ENCODE measurements at regions not wholly inside any gene's neighbourhood (a gene's known extent, or its start where the extent isn't known, plus 50 kb on each side); places are given as distances from the start of the nearest gene placed in this dataset.

DNA sequence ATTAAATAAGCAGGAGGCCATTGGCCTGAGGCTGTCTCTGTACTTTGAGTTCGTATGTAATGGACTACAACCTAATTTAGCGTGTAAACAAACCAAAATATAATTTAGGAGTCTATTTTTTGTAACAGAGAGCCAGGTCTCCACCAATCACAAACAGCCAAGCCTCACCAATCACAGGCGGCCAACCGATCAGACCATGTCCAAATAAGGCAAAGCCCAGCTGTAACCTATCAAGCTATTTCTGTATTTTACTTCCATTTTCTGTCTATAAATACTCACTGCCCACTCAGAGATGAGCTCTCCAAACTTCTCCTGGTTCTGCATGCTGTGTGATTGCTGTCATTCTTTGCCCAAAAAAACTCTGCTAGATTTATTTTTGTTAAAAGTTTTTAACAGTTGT is 322.7 kb downstream of the NPIPA8 start:
- Mint-ChIP-seq H3K27me3 (peaks cover 4% of the 10 kb centered on the region), H3K4me1 (peaks cover 3% of the 10 kb centered on the region), H3K36me3 (no peaks in the 10 kb centered on the region), H3K27ac (no peak overlapping the region), H3K4me3 (no peak overlapping the region), H3K9me3 (no peaks in the 10 kb centered on the region)
- ATAC-seq (ENCODE audit: low read depth) (no peak), DNase-seq (ENCODE audit: low spot score in 2 of 2) (no peak)

DNA sequence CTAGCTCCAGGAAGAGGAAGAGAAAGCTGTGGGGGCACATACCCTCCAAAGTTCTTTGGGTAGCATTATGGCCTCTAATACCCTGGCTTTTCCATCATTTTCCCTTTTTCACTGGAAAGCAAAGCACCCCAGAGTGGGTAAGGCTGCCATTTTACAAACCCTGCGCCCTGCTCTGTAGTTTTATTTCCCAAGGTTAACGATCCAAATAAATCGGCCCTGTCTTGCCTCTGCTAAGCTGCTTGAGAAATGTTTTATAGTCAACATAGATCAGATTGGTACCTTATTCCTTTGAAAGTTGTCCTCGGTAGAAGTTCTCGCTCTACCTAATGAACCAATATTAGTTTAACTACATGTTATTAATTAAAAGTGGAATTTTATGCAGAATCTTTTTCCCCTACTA is 328.2 kb downstream of the NPIPA8 start:
- Mint-ChIP-seq H3K27me3 (peaks cover 3% of the 10 kb centered on the region), H3K27ac (no peak overlapping the region), H3K36me3 (no peaks in the 10 kb centered on the region), H3K4me3 (no peak overlapping the region), H3K4me1 (peaks cover 2% of the 10 kb centered on the region), H3K9me3 (no peaks in the 10 kb centered on the region)
- ATAC-seq (ENCODE audit: low read depth) (no peak), DNase-seq (ENCODE audit: low spot score in 2 of 2) (no peak)

DNA sequence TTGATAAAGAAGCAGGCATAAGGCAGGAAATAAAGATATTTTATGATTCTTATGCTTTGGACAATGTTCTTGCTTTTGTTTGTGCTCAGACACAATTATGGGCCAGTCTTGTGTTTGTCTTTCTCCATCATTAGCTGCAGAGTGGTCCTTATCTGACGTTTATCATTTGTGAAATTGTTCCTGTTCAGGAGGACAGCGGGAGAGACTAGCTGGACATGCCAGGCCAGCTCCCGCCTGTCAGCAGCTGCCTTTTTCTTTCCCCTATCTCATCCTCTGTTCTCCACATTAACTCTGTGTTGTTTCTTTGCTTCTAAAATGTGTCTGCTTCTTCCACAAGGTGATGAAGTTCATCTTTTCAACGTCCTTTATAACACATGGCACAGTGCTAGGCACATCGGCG is 333.5 kb downstream of the NPIPA8 start:
- no peak overlapping the region for H3K27ac Mint-ChIP-seq
- no peaks in the 10 kb centered on the region for H3K4me1 Mint-ChIP-seq
- H3K36me3 Mint-ChIP-seq, result no peaks in the 10 kb centered on the region
- H3K9me3 Mint-ChIP-seq, result no peaks in the 10 kb centered on the region
- ATAC-seq (ENCODE audit: low read depth) (no peak), DNase-seq (ENCODE audit: low spot score in 2 of 2) (no peak)
- H3K4me3 Mint-ChIP-seq, result no peak overlapping the region
- H3K27me3 Mint-ChIP-seq, result peaks cover 7% of the 10 kb centered on the region

DNA sequence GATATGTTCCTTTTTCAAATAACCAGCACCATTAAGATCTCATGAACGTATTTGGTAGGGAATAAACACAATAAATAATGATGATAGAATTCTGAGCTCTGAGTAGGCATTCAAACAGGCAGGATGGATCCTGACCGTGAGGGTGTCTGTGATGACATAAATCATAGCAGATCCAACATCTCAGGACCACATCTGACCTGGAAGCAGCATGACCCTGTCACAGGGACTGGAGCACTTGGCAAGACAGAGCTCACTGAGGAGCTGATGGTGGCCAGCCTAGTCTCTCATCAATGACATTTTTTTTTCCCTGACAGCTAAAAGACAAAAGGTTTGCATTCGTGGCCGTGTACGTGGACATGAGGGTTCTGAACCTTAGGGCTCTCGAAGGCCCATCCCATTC is 337.5 kb downstream of the NPIPA8 start:
- Mint-ChIP-seq H3K27ac (no peak overlapping the region), H3K4me3 (no peak overlapping the region), H3K9me3 (no peaks in the 10 kb centered on the region), H3K27me3 (peaks cover 17% of the 10 kb centered on the region), H3K4me1 (no peaks in the 10 kb centered on the region), H3K36me3 (no peaks in the 10 kb centered on the region)
- DNase-seq (ENCODE audit: low spot score in 2 of 2), result no peak
- ATAC-seq (ENCODE audit: low read depth), result no peak

DNA sequence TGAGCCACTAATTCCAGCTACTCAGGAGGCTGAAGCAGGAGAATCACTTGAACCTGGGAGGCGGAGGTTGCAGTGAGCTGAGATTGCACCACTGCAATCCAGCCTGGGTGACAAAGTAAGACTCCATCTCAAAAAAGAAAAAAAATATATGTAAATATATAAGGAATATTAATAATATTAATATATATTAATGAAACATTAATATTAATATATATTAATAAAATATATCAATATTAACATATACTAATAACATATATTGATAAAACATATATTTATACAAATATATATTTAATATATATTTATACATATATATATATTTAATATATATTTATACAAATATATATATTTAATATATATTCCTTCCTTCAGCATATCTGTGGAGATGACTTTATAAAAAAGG is 338.0 kb downstream of the NPIPA8 start:
- Mint-ChIP-seq H3K27ac (no peak overlapping the region), H3K4me3 (no peak overlapping the region), H3K9me3 (no peaks in the 10 kb centered on the region), H3K36me3 (no peaks in the 10 kb centered on the region), H3K4me1 (no peaks in the 10 kb centered on the region), H3K27me3 (peaks cover 18% of the 10 kb centered on the region)
- no peak for DNase-seq (ENCODE audit: low spot score in 2 of 2)
- no peak for ATAC-seq (ENCODE audit: low read depth)

DNA sequence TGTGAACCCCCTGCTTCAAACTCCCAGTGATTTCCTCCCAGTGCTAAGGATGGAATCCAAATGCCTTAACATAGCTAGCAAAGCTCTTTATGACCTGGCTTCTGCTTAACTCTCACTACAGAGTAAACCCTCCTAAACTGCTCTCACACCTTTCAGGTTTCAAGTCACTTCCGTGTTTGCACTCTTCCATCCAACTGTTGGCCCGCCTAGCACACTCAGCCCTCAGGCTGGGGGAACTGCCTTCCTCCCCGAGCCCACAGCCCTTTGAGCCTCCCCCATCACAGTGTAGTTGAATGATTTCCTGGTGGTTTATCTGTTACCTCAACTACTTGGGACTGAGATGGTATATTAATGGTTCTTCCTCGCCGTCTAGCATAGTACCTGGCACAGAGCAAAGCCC is 342.5 kb downstream of the NPIPA8 start:
- H3K27ac Mint-ChIP-seq, result no peak overlapping the region
- no peak overlapping the region for H3K4me3 Mint-ChIP-seq
- DNase-seq (ENCODE audit: low spot score in 2 of 2) (no peak), ATAC-seq (ENCODE audit: low read depth) (no peak)
- H3K9me3 Mint-ChIP-seq, result no peaks in the 10 kb centered on the region
- peaks cover 19% of the 10 kb centered on the region for H3K27me3 Mint-ChIP-seq
- peaks cover 6% of the 10 kb centered on the region for H3K4me1 Mint-ChIP-seq
- no peaks in the 10 kb centered on the region for H3K36me3 Mint-ChIP-seq

DNA sequence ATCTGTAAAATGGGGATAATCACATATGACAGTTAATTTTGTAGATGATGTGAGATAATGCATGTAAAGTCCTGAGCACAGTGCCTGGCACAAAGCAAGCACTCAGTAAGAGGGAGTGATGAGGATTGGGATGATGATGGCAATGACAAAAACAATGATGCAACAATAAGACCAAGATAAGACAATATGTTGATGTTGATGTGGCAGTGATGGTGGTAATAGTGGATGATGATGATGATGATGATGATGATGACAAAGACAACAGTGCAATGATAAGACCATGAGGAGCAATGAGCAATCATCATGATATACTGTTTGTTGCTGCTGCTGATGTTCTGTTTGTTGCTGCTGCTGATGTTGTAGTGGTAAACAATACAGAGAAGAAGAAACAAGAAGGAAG is 344.1 kb downstream of the NPIPA8 start:
- Mint-ChIP-seq H3K27ac (no peak overlapping the region), H3K9me3 (no peaks in the 10 kb centered on the region), H3K4me3 (no peak overlapping the region), H3K4me1 (peaks cover 7% of the 10 kb centered on the region), H3K27me3 (peaks cover 19% of the 10 kb centered on the region), H3K36me3 (no peaks in the 10 kb centered on the region)
- DNase-seq (ENCODE audit: low spot score in 2 of 2) (no peak), ATAC-seq (ENCODE audit: low read depth) (no peak)

DNA sequence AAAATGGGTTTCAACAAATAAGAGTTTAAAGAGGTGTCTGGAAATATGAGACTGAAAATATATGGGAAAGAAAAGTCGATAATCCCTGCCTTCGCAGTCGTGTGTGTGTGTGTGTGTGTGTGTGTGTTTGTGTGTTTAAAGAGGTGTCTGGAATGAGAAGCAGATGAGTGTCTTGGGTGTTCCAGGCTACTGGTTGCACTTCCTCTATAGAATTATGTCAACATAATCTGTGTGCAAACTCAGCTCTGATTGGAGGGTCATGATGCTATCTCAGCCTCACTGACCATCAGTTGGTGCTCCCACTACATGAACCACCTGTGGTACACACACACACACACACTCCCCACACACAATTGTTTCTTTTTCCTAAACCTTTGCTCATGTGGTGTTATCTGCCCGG is 347.3 kb downstream of the NPIPA8 start:
- no peak for DNase-seq (ENCODE audit: low spot score in 2 of 2)
- Mint-ChIP-seq H3K4me3 (no peak overlapping the region), H3K27ac (no peak overlapping the region), H3K27me3 (peaks cover 16% of the 10 kb centered on the region), H3K36me3 (no peaks in the 10 kb centered on the region), H3K9me3 (no peaks in the 10 kb centered on the region), H3K4me1 (peaks cover 7% of the 10 kb centered on the region)
- ATAC-seq (ENCODE audit: low read depth), result no peak

DNA sequence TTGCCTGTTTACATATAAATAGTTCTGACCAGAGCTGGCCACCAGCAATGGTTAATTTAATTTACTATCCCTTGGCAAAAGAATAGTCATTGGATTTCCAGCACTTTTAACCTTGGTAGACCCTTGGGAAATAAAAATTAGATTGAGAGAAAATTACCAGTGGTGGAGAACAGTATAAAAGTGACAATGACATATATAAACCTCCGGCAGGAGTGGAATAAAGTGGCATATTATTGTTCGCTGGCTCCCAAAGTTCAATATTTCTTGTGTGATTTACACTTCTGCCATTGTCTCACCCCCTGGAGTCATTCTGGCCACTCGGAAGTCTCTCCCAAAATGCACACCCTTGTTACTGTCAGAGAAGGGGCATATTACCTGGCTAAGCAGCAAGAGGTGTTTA is 347.7 kb downstream of the NPIPA8 start:
- H3K27ac Mint-ChIP-seq, result no peak overlapping the region
- DNase-seq (ENCODE audit: low spot score in 2 of 2), result no peak
- H3K27me3 Mint-ChIP-seq, result peaks cover 12% of the 10 kb centered on the region
- no peak for ATAC-seq (ENCODE audit: low read depth)
- no peaks in the 10 kb centered on the region for H3K36me3 Mint-ChIP-seq
- H3K4me1 Mint-ChIP-seq, result peaks cover 7% of the 10 kb centered on the region
- no peaks in the 10 kb centered on the region for H3K9me3 Mint-ChIP-seq
- no peak overlapping the region for H3K4me3 Mint-ChIP-seq

DNA sequence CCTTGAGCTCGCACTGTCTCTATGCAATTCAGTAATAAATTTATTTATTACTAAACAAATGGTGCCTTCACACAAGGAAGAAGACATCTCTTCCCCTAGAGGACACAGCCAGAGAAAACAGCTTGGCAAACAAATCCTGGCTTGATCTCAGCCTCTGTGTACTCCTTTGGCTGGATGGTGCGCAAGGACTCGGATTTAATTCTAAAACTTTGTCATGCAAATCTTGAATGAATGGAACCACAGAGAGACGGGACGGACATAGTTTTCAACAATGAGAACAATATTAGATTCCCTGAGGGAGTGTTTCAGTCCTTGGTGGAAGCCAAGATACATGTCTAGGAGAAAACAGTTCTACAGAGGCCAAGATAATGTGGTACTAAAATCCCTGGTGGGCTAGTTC is 349.5 kb downstream of the NPIPA8 start:
- Mint-ChIP-seq H3K4me3 (no peak overlapping the region), H3K9me3 (no peaks in the 10 kb centered on the region), H3K4me1 (peaks cover 7% of the 10 kb centered on the region), H3K36me3 (no peaks in the 10 kb centered on the region), H3K27ac (no peak overlapping the region), H3K27me3 (peaks cover 8% of the 10 kb centered on the region)
- no peak for DNase-seq (ENCODE audit: low spot score in 2 of 2)
- ATAC-seq (ENCODE audit: low read depth), result no peak

DNA sequence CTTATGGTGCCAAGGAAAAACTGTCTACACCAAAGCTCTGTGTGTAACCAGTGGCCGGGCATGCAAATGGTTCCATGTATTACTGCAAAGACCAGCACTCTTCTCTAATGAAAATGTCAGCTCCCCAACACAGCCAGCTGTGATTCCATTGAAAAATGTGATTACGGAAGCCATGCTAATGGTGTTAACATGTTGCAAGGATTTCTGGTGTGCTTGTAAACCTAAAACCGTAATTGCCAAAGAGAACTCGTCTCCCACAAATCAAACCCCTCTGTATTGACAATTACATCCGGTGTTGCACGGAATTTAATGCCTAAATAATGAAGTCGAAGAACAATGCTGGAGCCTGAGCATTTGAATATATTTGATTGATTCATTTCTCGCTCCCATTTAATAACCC is 351.7 kb downstream of the NPIPA8 start:
- DNase-seq (ENCODE audit: low spot score in 2 of 2), result no peak
- H3K27ac Mint-ChIP-seq, result no peak overlapping the region
- no peak overlapping the region for H3K4me3 Mint-ChIP-seq
- peaks cover 6% of the 10 kb centered on the region for H3K27me3 Mint-ChIP-seq
- peaks cover 7% of the 10 kb centered on the region for H3K4me1 Mint-ChIP-seq
- no peaks in the 10 kb centered on the region for H3K36me3 Mint-ChIP-seq
- no peaks in the 10 kb centered on the region for H3K9me3 Mint-ChIP-seq
- ATAC-seq (ENCODE audit: low read depth), result no peak

DNA sequence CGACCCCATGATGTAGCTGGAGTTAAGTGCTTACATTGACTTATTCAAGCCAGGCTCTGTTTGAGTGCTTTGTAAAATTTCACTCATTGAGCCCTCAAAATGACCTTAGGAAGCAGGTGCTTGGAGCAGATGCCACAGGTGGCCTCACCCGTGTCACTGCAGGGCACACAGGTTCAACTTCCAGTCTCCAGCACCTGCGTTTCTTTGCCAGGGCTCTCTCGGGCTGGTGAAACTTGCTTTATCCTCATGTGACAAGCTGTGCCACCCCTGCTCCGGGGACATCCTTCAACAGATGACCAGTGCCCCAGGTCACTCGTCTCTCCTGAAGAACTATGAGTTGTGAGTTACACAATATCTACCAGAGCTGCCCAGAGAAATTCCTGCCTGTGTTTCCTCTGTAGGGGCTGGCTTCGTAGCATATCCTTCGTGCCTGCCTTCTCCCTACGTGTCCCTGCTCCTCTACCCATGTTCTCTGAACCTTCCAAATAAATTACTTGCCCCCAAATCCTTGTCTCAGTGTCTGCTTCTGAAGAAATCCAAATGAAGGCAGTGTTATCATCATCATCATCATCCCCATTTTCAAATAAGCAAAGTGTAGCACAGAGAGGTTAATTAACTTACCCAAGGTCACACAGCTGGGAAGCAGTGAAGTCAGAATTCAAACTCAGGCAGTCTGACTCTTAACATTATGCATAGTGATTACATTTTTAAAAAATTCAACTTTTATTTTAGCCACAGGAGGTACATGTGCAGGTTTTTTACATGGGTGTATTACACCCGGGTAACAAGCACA is 352.5 kb downstream of the NPIPA8 start:
- Mint-ChIP-seq H3K4me3 (no peak overlapping the region), H3K36me3 (peaks cover 1% of the 10 kb centered on the region), H3K27ac (no peak overlapping the region), H3K27me3 (peaks cover 4% of the 10 kb centered on the region), H3K9me3 (no peaks in the 10 kb centered on the region), H3K4me1 (peaks cover 2% of the 10 kb centered on the region)
- no peak for DNase-seq (ENCODE audit: low spot score in 2 of 2)
- no peak for ATAC-seq (ENCODE audit: low read depth)

DNA sequence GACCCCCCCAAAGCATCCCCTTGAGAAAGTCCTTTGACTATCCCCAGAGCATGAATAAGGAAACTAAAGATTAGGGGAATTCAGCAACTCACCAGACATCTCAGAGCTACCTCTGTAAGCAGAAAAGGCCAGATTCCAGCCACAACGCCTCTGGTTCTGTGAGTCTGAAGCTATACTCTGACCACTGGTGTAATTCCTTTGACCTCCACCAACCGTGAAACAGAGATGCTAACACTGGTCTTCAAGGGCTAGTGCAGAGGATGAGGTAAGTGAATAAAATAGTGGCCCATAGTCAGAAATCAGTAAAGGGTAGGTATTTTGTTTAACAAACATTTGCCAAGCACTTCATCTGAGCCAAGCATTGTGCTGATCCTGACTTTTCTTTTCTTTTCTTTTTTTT is 353.4 kb downstream of the NPIPA8 start:
- DNase-seq (ENCODE audit: low spot score in 2 of 2) (no peak), ATAC-seq (ENCODE audit: low read depth) (no peak)
- Mint-ChIP-seq H3K27ac (peak overlapping the region; percentile 56), H3K4me3 (no peak overlapping the region), H3K36me3 (peaks cover 1% of the 10 kb centered on the region), H3K9me3 (peaks cover 3% of the 10 kb centered on the region), H3K4me1 (no peaks in the 10 kb centered on the region), H3K27me3 (peaks cover 9% of the 10 kb centered on the region)

DNA sequence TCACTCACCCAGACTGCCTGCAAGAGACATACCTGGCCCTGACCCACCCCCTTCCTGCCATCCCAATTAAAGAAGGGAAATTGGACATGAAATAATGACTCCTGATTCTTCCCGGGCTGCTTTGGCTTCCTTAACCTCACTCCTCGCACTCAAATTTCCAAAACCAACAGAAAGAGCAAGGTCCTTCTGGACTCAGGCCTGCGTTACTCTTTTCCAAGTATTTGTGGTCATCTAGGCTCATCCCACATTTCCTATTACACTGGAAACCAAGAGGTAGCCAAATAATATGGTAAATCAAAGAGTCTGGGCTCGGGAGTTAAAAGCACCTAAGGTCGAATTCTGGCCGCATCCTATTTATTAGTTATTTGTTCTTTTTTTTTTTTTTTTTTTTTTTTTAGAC is 359.3 kb downstream of the NPIPA8 start:
- Mint-ChIP-seq H3K4me1 (no peaks in the 10 kb centered on the region), H3K9me3 (peaks cover 3% of the 10 kb centered on the region)

DNA sequence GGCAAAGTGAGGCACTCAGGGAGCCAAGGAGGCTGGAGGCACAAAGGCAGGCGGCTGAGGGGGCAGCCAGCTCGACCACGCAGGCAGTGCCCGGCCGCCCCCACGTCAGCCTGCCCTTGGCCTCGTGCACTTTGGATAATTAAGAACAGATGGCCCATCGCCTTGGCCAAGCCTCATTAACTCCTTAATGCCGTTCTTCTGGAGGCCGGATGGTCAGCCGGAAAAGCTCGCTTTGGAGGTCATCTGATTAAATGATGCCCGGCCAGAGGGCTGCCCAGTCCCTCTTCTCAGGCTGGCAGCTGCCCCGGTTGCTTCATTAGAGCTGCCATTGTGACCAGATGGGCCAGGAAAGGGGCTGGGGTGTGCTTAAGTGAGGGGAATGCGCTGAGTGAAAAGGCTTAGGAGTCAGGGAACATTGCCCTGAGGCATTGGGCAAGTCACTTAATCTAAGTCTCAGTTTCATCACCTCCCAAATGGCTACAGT is 364.0 kb downstream of the NPIPA8 start:
- DNase-seq (ENCODE audit: low spot score in 2 of 2) (no peak), ATAC-seq (ENCODE audit: low read depth) (no peak)
- Mint-ChIP-seq H3K36me3 (no peaks in the 10 kb centered on the region), H3K4me3 (no peak overlapping the region), H3K27me3 (peaks cover 11% of the 10 kb centered on the region), H3K9me3 (peaks cover 2% of the 10 kb centered on the region), H3K4me1 (no peaks in the 10 kb centered on the region), H3K27ac (no peak overlapping the region)

More for the DNA sequence above, 359.3 kb downstream of the NPIPA8 start:
- Mint-ChIP-seq H3K27me3 (peaks cover 11% of the 10 kb centered on the region), H3K27ac (no peak overlapping the region), H3K36me3 (peaks cover 1% of the 10 kb centered on the region), H3K4me3 (no peak overlapping the region)
- ATAC-seq (ENCODE audit: low read depth), result no peak
- DNase-seq (ENCODE audit: low spot score in 2 of 2), result no peak

Measured in memory B cell (primary cell).